ENCODE measurements at regions not wholly inside any gene's neighbourhood (a gene's known extent, or its start where the extent isn't known, plus 50 kb on each side); places are given as distances from the start of the nearest gene placed in this dataset.
"Not testable (repeated sequence)": the region's sequence is repeated elsewhere in the genome, so short reads cannot be mapped to it uniquely, and the experiment has no call there.

DNA sequence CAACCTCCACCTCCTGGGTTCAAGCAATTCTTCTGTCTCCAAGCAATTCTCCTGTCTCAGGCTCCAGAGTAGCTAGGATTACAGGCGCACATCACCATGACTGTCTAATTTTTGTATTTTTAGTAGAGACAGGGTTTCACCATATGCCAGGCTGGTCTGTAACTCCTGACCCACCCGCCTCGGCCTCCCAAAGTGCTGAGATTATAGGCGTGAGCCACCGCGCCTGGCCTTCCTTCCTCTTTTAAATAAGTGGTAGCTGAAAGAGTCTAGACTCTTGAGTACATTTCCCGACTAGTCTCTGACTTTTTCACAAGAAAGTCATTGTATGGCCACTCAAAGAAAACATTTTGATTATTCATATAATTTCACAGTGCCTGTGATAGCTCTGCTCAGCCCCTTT lies 636.2 kb upstream of the ANKRD30A start:
- no peak for DNase-seq

GRCh38 chr10:36488579-36488978 lies 636.8 kb upstream of the ANKRD30A start:
- no peak for DNase-seq

- no peak for DNase-seq
These were observed 646.3 kb upstream of the ANKRD30A start for GRCh38 chr10:36479073-36479472.

- no peak for DNase-seq
These were observed 649.0 kb upstream of the ANKRD30A start for GRCh38 chr10:36476399-36476798.

GRCh38 chr10:36475746-36476145 lies 649.7 kb upstream of the ANKRD30A start:
- no peak for DNase-seq

DNA sequence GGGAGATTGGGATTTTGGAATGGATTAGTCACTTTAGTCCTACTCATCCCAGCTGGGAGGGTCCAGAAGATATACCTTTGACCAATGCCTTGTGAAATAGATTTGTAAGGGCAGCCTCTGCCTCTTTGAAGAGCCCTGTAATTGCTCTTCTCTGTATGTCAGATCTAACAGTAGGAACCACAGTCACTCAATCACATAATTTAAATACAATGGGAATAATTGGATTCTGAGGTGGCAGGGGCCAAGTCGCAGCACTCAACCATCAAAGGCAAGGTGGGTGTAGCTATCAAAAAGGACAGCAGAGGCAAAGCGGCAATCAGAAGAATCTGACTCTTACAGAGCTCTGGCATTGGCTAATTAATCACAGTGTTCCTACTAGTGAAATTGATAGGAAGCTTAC lies 650.9 kb upstream of the ANKRD30A start:
- DNase-seq: no peak

- no peak for DNase-seq
These were observed 652.3 kb upstream of the ANKRD30A start for GRCh38 chr10:36473122-36473521.

- DNase-seq: no peak
These were observed 655.8 kb upstream of the ANKRD30A start for GRCh38 chr10:36469585-36469984.

- no peak for DNase-seq
These were observed 656.8 kb upstream of the ANKRD30A start for GRCh38 chr10:36468620-36469019.

- no peak for DNase-seq
These were observed 659.6 kb upstream of the ANKRD30A start for GRCh38 chr10:36465604-36466379.

DNA sequence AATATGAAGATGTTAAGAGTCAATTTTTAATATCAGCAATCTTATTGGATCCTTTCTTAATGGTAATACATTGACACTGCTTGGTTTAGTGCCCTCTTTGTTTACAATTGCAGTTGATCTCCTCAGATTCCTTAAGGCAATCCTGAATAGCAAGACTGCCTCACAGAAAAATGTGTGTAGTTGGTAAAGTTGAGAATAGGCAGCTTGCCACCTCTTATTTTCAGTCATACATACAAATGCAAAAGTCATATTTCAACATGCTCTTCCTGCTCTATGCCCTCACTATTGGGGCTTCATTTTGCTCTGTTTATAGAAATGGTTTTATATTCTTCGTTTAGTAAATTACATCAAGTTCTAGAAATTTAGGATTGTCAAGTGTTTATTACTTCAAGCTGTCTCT lies 661.1 kb upstream of the ANKRD30A start:
- no peak for DNase-seq

- no peak for DNase-seq
These were observed 662.0 kb upstream of the ANKRD30A start for GRCh38 chr10:36463390-36463789.

- DNase-seq: peak in 1 of 4 experiments; percentile 0
These were observed 663.2 kb upstream of the ANKRD30A start for GRCh38 chr10:36462194-36462593.

DNA sequence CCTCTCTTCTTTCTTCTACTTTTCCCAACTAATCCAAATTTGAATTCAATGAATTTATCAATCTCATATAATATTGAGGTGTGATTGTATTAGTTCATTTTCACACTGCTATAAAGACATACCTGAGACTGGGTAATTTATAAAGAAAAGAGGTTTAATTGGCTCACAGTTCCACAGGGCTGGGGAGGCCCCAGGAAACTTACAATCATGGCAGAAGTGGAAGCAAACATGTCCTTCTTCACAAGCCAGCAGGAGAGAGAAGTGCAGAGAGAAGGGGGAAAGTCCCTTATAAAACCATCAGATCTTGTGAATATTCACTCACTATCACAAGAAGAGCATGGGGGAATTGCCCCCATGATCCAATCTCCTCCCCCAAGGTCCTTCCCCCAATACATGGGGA lies 667.0 kb upstream of the ANKRD30A start:
- not testable (repeated sequence) for DNase-seq

DNA sequence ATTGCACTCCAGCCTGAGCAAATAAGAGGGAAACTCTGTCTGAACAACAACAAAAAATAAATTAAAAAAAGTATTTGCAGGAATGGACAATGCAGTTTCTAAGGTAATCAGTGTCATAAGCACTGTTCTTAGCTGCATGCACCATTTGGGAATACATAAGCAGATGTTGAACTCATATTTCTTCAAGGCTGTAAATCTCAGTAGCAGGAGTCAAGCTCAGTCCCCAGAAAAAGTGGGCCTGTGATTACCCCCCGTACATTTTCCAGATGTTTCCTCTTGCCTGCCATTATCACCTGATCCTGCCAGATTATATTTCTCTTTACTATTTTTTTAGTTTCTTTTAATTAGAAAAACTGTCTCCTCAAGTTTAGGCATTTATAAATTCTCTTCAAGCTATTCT lies 667.6 kb upstream of the ANKRD30A start:
- DNase-seq: no peak

- no peak for DNase-seq
These were observed 669.8 kb upstream of the ANKRD30A start for GRCh38 chr10:36455526-36456133.

DNA sequence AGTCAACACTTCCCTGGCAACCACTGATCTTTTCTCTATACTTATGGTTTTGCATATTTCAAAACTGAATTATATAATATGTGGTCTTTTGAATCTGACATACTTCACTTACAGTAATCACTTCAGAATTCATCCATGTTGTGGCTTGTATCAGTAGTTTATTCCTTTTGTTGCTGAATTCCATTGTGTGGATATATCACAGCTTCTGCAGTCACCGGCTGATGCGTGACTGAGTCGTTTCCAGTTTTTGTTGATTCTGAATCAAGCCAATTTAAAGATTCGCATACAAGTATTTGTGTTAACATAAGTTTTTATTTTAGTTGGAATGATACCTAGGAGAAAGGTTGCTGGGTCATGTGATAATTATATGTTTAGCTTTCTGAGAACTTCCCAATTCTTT lies 672.5 kb upstream of the ANKRD30A start:
- DNase-seq: no peak

DNA sequence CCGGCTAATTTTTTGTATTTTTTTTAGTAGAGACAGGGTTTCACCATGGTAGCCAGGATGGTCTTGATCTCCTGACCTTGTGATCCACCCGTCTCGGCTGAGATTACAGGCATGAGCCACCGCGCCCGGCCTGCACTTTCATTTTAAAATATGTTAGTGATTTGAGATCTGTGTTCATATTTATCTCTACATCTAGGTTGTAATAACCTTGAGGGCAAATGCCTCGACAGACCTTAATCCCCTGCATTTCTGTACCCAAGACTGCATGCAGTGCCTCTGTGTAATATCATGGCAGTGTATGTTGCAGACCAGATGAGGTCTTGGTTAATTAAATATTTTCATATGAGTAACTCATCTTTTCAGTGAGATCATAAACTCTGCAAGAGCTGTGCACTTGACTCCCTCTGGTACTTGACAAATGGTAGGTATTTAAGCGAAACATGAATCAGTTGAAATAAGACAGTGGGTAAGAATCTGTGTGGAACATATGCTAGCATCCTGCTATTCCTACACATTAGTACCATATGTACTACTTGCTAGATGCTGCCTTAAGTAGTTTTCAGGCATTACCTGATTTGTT lies 673.9 kb upstream of the ANKRD30A start:
- no peak for DNase-seq

GRCh38 chr10:36450380-36450779 lies 675.0 kb upstream of the ANKRD30A start:
- no peak for DNase-seq

GRCh38 chr10:36448760-36449691 lies 676.4 kb upstream of the ANKRD30A start:
- DNase-seq: no peak

DNA sequence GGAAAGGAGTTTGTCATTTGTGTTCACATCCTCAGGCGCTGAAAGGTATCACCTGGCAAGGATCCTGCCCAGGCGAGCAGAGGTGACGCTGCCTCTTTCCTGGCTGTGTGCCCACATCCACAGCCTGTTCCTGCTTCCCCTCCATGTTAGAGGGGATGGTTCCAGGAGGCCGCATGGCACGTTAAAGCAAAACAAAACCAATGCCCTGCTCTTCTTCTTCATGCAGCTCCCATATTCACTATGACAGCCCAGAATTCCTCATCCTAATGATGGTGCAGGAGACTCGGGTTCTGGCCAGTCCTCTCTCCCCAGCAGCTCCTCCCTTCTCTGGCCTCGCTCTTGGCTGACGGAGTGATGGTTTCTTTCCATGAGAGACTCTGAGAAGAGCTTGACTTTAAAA lies 678.5 kb upstream of the ANKRD30A start:
- no peak for DNase-seq

DNA sequence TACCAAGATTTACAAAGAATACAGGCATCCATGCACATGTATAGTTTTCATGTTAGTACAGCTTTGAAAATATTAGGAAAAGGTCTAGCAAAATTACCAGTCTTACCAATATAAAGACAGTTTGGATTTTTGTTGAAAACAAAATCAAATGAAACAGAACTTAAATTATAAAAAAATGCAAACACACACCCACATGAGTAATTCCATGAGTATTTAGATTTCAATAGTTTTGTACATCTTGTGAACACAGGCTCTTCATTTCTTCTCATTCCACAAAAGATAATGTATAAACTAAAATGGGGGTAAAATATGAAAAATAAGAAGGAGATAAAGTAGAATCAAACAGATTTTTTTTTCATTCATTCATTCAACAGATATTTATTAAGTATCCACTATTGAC lies 682.2 kb upstream of the ANKRD30A start:
- no peak for DNase-seq

DNA sequence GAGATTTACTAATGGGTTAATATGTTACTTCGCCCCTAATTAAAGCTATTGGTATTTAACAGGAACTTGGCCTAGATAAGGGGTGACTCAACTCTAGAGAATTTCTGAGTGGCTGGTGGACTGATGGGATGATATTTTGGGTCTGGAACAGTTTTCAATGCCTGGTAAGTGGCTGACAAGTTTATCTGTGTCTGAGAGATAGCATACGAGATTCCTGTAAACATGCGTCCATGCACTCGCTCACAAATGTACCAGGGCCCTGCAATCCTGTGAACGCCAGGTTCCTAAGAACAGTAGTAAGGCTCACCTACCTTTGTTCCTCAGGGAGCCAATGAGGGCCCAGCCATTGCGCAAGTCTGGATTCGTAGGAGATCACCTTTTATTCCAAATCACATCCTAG lies 683.8 kb upstream of the ANKRD30A start:
- DNase-seq: no peak
